SK-N-MC (cell line): ENCODE measurements at regions not wholly inside any gene's neighbourhood (a gene's known extent, or its start where the extent isn't known, plus 50 kb on each side); places are given as distances from the start of the nearest gene placed in this dataset.

Source experiments
- EZH2 ChIP-seq: fragments of 200-600 bp; sonication (generic); IDR thresholded peaks from one replicate; pipeline ENCODE4 v1.6.1; 2017; ENCODE audit warnings: antibody characterized with exemption
- FOXP2 ChIP-seq: optimal IDR thresholded peaks from 2 replicates; pipeline ENCODE3; 2011; ENCODE audit warnings: mild to moderate bottlenecking, moderate library complexity; ENCODE audit not compliant: insufficient read depth; ENCODE audit errors: extremely low read length, control extremely low read depth
- POLR2AphosphoS5 ChIP-seq: IDR thresholded peaks from 2 replicates; pipeline ENCODE4 v1.6.1; 2012; ENCODE audit warnings: mild to moderate bottlenecking, low read depth, low read length, borderline replicate concordance

- TF ChIP-seq POLR2AphosphoS5 (no peak), EZH2 (no peak), FOXP2 (no peak)
Observed at GRCh38 chr12:118581371-118581770, 205.0 kb downstream of the SUDS3 start.
